ENCODE measurements at regions not wholly inside any gene's neighbourhood (a gene's known extent, or its start where the extent isn't known, plus 50 kb on each side); places are given as distances from the start of the nearest gene placed in this dataset.

- TF ChIP-seq EZH2 (IDR thresholded peaks at IDR 0.05; ENCODE audit: insufficient read depth, poor library complexity, severe bottlenecking), result no peak
- TF ChIP-seq EZH2phosphoT487 (IDR thresholded peaks at IDR 0.05; ENCODE audit: insufficient read depth, low read depth), result no peak
Measured at GRCh38 chr9:78130004-78130403, 98.4 kb upstream of the GNAQ start.

Measured in GM23248 (cell line).